ENCODE measurements at regions not wholly inside any gene's neighbourhood (a gene's known extent, or its start where the extent isn't known, plus 50 kb on each side); places are given as distances from the start of the nearest gene placed in this dataset.
A peak's percentile ranks its signal among the peaks of the same experiment; 100 is the strongest.

- H3K27me3 ChIP-seq (ENCODE audit: control insufficient read depth in 2 of 2, insufficient read depth in 2 of 2, low read length in 2 of 2): no peaks in the 10 kb centered on the region
- no peak overlapping the region for H3K4me2 ChIP-seq (ENCODE audit: insufficient read depth, low read length)
- H3K9me1 ChIP-seq (ENCODE audit: control insufficient read depth, insufficient read depth, low read length): no peaks in the 10 kb centered on the region
- no peaks in the 10 kb centered on the region for H4K20me1 ChIP-seq (replicated peaks; ENCODE audit: control insufficient read depth, insufficient read depth, low read length)
- no TSS peak for BruUV-seq (replicated peaks)
- H3K79me2 ChIP-seq (ENCODE audit: control insufficient read depth, insufficient read depth, low read length): no peaks in the 10 kb centered on the region
- ATAC-seq (no peak), FAIRE-seq (no peak), DNase-seq (ENCODE audit: extremely low read depth in 1 of 4, low spot score in 3 of 4) (no peak)
- in situ Hi-C loops (cut with MboI): no loop called here
- no peak overlapping the region for H3K9ac ChIP-seq (ENCODE audit: insufficient read depth in 1 of 2, low read depth in 2 of 2, low read length in 2 of 2)
- H3K9me3 ChIP-seq (replicated peaks; ENCODE audit: control insufficient read depth, insufficient read depth, low read depth, low read length): no peaks in the 10 kb centered on the region
- CTCF ChIA-PET (ENCODE audit: low intra/inter-chr PET ratio): no interaction called here
- POLR2A ChIA-PET: no interaction called here
- H2AFZ ChIP-seq (ENCODE audit: low read depth, low read length): no peak overlapping the region
- H3K4me3 ChIP-seq: no peak overlapping the region
- H3K27ac ChIP-seq (ENCODE audit: extremely low read depth, low read depth, low read length): no peak overlapping the region
- TF ChIP-seq ZNF316 (IDR thresholded peaks at IDR 0.05) (peak; percentile 51), MAFG (tag; conservative IDR thresholded peaks at IDR 0.05) (0 out of 2 replicates have a peak, but pooled peaks have one; percentile 41), NFATC3 (IDR thresholded peaks at IDR 0.05) (no peak), AFF1 (IDR thresholded peaks at IDR 0.05; ENCODE audit: low read depth in 1 of 2, partially characterized antibody in 2 of 2) (no peak), ZNF263 (CRISPR knock-in tag; IDR thresholded peaks at IDR 0.05; ENCODE audit: borderline replicate concordance) (no peak), C11orf30 (IDR thresholded peaks at IDR 0.05; ENCODE audit: low read depth) (peak; percentile 23; the same call in 1 of the 2 replicates)
- TF ChIP-seq, protein P1, sequence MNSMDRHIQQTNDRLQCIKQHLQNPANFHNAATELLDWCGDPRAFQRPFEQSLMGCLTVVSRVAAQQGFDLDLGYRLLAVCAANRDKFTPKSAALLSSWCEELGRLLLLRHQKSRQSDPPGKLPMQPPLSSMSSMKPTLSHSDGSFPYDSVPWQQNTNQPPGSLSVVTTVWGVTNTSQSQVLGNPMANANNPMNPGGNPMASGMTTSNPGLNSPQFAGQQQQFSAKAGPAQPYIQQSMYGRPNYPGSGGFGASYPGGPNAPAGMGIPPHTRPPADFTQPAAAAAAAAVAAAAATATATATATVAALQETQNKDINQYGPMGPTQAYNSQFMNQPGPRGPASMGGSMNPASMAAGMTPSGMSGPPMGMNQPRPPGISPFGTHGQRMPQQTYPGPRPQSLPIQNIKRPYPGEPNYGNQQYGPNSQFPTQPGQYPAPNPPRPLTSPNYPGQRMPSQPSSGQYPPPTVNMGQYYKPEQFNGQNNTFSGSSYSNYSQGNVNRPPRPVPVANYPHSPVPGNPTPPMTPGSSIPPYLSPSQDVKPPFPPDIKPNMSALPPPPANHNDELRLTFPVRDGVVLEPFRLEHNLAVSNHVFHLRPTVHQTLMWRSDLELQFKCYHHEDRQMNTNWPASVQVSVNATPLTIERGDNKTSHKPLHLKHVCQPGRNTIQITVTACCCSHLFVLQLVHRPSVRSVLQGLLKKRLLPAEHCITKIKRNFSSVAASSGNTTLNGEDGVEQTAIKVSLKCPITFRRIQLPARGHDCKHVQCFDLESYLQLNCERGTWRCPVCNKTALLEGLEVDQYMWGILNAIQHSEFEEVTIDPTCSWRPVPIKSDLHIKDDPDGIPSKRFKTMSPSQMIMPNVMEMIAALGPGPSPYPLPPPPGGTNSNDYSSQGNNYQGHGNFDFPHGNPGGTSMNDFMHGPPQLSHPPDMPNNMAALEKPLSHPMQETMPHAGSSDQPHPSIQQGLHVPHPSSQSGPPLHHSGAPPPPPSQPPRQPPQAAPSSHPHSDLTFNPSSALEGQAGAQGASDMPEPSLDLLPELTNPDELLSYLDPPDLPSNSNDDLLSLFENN (IDR thresholded peaks at IDR 0.05; ENCODE audit: low read depth in 2 of 2, low read length in 2 of 2): no peak
- H3K36me3 ChIP-seq (ENCODE audit: control insufficient read depth, insufficient read depth, low read length): no peaks in the 10 kb centered on the region
- intact Hi-C loops (cut with micrococcal nuclease): no loop called here
- 0% methylated on average over 4 of the region's 4 CpGs for WGBS (ENCODE audit: insufficient coverage, low coverage, missing lambda C conversion rate)
- no peaks in the 10 kb centered on the region for H3K4me1 ChIP-seq (replicated peaks in 1 of 2; ENCODE audit: control insufficient read depth in 2 of 2, insufficient read depth in 2 of 2, low read length in 2 of 2)
Observed at GRCh38 chr16:35342012-35342411, 1882.6 kb downstream of the TP53TG3F start.

All from K562 (cell line).